K562 (cell line): ENCODE measurements at regions not wholly inside any gene's neighbourhood (a gene's known extent, or its start where the extent isn't known, plus 50 kb on each side); places are given as distances from the start of the nearest gene placed in this dataset.

ENCODE experiments used
- CREBBP ChIP-seq: IDR thresholded peaks from one replicate; pipeline ENCODE4 v1.6.1; 2012; ENCODE audit warnings: low read depth, mild to moderate bottlenecking, control low read depth, inconsistent platforms, low read length
- RFX5 ChIP-seq: IDR thresholded peaks from 2 replicates; pipeline ENCODE4 v1.6.1; 2011; ENCODE audit warnings: low read depth, mild to moderate bottlenecking, improper control_type of control experiment, low read length
- ZBTB34 ChIP-seq: fragments of 250-450 bp; sonication (Bioruptor Pico); IDR thresholded peaks from 2 replicates; pipeline ENCODE4 v1.8.0; 2021; ENCODE audit warnings: mild to moderate bottlenecking, moderate library complexity
- ZBTB40 ChIP-seq, 2 experiments: fragments of 450-650 bp in 1 of 2; sonication (generic) in 1 of 2; formaldehyde crosslinking in 1 of 2; IDR thresholded peaks; 2 replicates each; pipeline versions ENCODE4 v1.7.1 to v1.9.0; 2016 to 2022; ENCODE audit warnings: inconsistent platforms in 1 of 2, mild to moderate bottlenecking in 1 of 2, missing genetic modification reagents in 1 of 2
- ZNF274 ChIP-seq: IDR thresholded peaks from 2 replicates; pipeline ENCODE4 v1.6.1; 2011; ENCODE audit warnings: low read depth, mild to moderate bottlenecking, low read length, moderate library complexity, borderline replicate concordance

DNA sequence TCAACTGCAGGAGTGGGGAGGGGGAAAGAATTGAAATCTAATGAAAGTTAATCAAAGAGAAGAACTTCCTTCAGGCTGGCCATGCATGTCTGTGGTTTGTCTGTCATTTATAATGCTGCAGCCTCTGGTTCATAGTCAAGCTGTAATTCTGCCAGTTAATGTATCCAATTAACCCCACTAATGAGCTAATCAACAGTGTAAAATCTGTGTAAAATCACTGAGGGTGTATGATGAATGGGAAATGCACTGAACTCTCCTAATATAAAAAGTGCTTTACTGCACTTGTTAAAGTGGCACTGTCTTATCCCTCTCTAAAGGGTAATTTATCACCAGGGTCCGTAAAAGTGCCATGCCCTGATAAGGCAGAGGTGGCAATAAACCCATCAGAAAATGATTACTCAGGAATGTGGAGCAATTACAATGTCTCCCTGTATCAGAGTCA is 798.1 kb downstream of the PDHA2 start (continued):
- TF ChIP-seq ZBTB34 (no peak), ZBTB40 (IDR thresholded peaks at IDR 0.05) (no peak), ZBTB40 (CRISPR knock-in tag; IDR thresholded peaks at IDR 0.05) (no peak), RFX5 (no peak), CREBBP (no peak), ZNF274 (no peak)
- TF ChIP-seq, all 486 proteins: peak for 0
